Fibroblast of pulmonary artery (primary cell): ENCODE measurements at regions not wholly inside any gene's neighbourhood (a gene's known extent, or its start where the extent isn't known, plus 50 kb on each side); places are given as distances from the start of the nearest gene placed in this dataset.
"Not testable (repeated sequence)": the region's sequence is repeated elsewhere in the genome, so short reads cannot be mapped to it uniquely, and the experiment has no call there.

Source experiments
- DNase-seq: peaks from one replicate; pipeline ENCODE4 v3.0.0-alpha.2; 2010; ENCODE audit warnings: low read depth
- H3K4me3 ChIP-seq: replicated peaks from 2 replicates; pipeline ENCODE4 v1.5.1; 2011; ENCODE audit warnings: low read depth, mild to moderate bottlenecking, control low read depth, low read length, moderate library complexity
- TF ChIP-seq, protein P1 (sequence below): IDR thresholded peaks from 2 replicates; pipeline ENCODE4 v1.5.1; 2011; ENCODE audit warnings: mild to moderate bottlenecking, control low read depth, low read length, inconsistent platforms; ENCODE audit errors: missing control alignments

DNA sequence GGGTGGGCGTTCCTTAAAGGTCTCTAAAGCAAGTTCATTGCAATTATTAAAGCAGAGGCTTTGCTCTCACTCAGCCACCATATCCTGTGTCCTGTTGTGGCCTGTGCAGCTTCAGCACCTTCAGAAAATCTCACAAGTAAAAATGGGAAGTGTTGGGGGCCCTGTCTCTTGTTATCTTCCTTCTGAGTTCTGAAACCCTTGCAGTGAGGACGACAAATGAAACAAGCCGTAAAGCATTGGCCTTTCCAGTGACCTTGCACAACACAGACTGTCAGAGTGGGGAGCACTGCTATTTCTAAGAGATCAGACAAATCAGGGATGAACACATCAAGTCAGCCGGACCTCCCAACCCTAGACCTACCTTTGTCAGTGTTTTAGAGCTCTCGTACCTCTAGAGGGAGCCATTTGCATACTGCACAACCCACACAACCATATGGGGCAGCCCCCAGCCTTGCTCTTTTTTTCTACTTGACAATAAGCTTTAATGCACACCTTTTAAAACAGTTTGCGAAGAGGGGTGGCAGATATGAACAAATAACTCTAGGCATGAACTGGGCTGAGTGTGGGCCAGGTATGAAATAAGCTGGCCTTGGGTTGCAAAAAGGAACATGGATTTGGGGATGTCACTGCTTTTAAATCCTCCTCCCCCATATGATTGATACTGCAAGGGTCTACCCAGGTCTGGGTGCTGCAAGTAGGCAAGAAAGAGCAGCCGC is 89.8 kb downstream of the KATNIP start:
- TF ChIP-seq, protein P1, sequence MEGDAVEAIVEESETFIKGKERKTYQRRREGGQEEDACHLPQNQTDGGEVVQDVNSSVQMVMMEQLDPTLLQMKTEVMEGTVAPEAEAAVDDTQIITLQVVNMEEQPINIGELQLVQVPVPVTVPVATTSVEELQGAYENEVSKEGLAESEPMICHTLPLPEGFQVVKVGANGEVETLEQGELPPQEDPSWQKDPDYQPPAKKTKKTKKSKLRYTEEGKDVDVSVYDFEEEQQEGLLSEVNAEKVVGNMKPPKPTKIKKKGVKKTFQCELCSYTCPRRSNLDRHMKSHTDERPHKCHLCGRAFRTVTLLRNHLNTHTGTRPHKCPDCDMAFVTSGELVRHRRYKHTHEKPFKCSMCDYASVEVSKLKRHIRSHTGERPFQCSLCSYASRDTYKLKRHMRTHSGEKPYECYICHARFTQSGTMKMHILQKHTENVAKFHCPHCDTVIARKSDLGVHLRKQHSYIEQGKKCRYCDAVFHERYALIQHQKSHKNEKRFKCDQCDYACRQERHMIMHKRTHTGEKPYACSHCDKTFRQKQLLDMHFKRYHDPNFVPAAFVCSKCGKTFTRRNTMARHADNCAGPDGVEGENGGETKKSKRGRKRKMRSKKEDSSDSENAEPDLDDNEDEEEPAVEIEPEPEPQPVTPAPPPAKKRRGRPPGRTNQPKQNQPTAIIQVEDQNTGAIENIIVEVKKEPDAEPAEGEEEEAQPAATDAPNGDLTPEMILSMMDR = peak; percentile 86
- DNase-seq = peak; percentile 73

DNA sequence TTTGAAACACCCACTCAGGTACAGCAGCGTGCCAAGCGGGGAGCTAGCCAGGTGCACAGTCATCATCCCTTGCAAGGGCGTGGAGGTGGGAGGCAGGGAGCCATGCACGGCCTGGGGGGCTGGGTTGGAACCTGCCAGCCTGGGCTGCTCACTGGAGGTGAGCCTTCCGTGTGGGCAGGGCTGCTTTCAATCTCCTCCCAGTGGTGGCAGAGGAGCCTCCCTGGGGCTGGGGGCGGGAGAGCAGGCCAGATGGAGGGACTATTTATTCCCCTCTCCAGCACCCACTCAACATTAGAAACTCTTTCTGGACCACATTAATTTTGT is 90.3 kb downstream of the KATNIP start:
- TF ChIP-seq, protein P1 = no peak
- no peak overlapping the region for H3K4me3 ChIP-seq
- DNase-seq = no peak

More for the DNA sequence above, 89.8 kb downstream of the KATNIP start:
- H3K4me3 ChIP-seq = no peak overlapping the region

DNA sequence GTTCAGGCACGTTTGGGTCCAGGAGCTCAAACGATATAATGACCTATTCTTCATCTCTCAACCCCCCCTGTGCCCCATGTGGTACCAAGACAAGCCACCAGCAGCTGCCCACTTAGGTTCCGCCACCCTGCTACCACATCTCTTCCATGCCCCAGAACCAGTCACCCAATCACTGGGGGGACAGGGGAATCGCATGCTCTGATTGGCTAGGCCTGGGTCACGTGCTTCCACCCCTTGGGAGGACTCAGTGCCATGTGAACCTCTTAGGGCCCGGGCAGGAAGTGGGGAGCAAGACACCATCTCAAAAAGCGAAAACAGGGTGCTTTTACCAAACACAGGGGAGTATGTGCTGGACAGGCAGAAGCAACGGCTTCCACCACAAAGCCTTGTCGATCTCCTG is 91.3 kb downstream of the KATNIP start:
- TF ChIP-seq, protein P1 = no peak
- DNase-seq = no peak
- H3K4me3 ChIP-seq = no peak overlapping the region

DNA sequence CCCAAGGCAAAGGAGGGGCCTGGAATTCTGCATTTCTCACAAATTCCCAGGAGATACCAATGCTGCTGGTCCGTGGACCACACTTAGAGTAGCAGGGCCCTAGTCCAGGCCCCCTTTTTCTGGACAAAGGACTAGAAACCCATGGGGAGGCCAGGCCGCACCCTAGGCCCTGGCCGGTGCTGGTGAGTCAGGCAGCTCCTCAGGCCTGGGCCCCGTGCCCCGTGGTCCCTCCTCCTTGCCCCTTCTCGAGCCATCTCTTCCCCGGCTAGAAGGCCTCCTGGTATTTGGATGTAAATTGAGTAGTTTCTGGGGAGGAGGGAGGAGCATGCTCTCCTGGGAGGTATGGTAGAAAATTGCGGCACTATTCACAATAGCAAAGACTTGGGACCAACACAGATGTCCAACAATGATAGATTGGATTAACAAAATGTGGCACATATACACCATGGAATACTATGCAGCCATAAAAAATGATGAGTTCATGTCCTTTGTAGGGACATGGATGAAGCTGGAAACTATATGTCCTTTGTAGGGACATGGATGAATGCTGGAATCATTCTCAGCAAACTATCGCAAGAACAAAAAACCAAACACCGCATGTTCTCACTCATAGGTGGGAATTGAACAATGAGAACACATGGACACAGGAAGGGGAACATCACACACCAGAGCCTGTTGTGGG is 91.9 kb downstream of the KATNIP start:
- not testable (repeated sequence) for DNase-seq

DNA sequence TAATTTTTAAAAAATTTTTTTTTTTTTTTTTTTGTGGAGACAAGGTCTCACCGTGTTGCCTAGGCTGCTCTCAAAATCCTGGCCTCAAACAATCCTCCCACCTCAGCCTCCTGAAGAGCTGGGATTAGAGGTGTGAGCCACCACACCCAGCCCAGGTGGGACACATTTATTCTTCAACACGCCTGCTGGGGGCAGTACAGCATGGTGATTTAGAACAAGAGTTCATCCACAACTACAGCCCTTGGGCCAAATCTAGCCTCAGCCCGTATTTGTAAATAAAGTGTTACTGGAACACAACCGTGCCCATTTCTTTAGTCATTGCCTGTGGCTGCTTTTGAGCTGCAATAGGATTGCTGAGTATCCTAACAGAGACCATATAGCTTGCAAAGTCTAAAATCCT is 92.8 kb downstream of the KATNIP start:
- H3K4me3 ChIP-seq = no peak overlapping the region
- peak; percentile 47 for DNase-seq
- TF ChIP-seq, protein P1 = peak; percentile 23

More for the DNA sequence above, 91.9 kb downstream of the KATNIP start:
- not testable (repeated sequence) for H3K4me3 ChIP-seq

DNA sequence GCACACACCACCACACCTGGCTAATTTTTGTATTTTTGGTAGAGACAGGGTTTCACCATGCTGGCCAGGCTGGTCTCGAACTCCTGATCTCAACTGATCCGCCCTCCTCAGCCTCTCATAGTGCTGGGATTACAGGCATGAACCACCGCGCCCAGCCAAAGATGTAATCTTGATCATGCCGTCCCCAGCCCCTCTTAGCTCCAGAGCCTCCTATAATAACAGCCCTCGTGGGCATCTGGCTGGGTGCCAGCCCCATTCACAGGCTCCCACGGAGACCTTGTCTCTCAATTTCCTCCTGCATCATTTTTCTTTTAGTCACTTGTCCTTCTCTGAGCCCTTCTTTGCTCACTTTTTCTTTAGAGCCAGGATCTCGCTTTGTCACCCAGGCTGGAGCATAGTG is 94.2 kb downstream of the KATNIP start:
- DNase-seq = no peak
- TF ChIP-seq, protein P1 = no peak
- H3K4me3 ChIP-seq = no peak overlapping the region

DNA sequence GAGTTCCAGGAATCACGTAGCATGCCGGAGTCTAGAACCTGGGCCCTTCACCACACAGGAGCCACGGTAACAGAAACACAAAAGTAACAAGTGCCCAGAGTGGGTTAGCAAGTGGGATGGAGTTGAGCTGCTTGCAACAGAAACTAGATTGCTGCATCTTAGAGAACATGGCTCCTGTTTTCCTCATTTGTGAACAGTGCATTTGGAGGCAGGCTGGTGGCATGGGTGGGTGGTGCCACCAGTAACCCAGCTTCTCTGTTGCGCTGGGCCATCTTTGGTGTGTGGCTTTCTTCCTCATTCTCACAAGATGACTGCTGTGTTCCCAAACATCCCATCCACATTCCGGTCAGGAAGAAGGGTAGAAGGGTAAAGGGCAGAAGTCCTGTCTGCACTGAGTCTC is 95.5 kb downstream of the KATNIP start:
- DNase-seq = no peak
- no peak overlapping the region for H3K4me3 ChIP-seq
- TF ChIP-seq, protein P1 = no peak
